ENCODE measurements at regions not wholly inside any gene's neighbourhood (a gene's known extent, or its start where the extent isn't known, plus 50 kb on each side); places are given as distances from the start of the nearest gene placed in this dataset.

GRCh38 chr2:19507137-19507536 is 148.7 kb upstream of the OSR1 start:
- Histone ChIP-seq H3K9me3 (no peaks in the 10 kb centered on the region), H3K27ac (no peak overlapping the region), H3K36me3 (ENCODE audit: insufficient read depth in 1 of 2, low read depth in 1 of 2) (no peaks in the 10 kb centered on the region), H3K4me1 (peaks cover 4% of the 10 kb centered on the region), H3K4me3 (no peak overlapping the region), H3K27me3 (ENCODE audit: insufficient read depth in 3 of 3, low read length in 2 of 3) (peaks cover 0 to 5% (median 3%) of the 10 kb centered on the region in 3 donors)
- DNase-seq (no peak), ATAC-seq (no peak)
- WGBS, 3 donors, result 82 to 84% (median 84%) methylated on average over 2 of the region's 2 CpGs
- intact Hi-C loops (cut with DNase I), result no loop called here
- no peak for TF ChIP-seq CTCF (IDR thresholded peaks at IDR 0.05)

- no peak overlapping the region for H3K4me3 ChIP-seq
- H3K27ac ChIP-seq, result no peak overlapping the region
- no peaks in the 10 kb centered on the region for H3K36me3 ChIP-seq (ENCODE audit: insufficient read depth in 1 of 2, low read depth in 1 of 2)
- no peaks in the 10 kb centered on the region for H3K9me3 ChIP-seq
- H3K4me1 ChIP-seq, result peaks cover 4% of the 10 kb centered on the region
- TF ChIP-seq CTCF (IDR thresholded peaks at IDR 0.05), result no peak
- 38 to 51% (median 40%) methylated on average over 5 of the region's 5 CpGs for WGBS, 3 donors
- no peak for ATAC-seq
- intact Hi-C loops (cut with DNase I), result no loop called here
- DNase-seq, result no peak
- peaks cover 0 to 7% (median 3%) of the 10 kb centered on the region in 3 donors for H3K27me3 ChIP-seq (ENCODE audit: insufficient read depth in 3 of 3, low read length in 2 of 3)
These were observed 147.0 kb upstream of the OSR1 start for GRCh38 chr2:19505199-19506136.

DNA sequence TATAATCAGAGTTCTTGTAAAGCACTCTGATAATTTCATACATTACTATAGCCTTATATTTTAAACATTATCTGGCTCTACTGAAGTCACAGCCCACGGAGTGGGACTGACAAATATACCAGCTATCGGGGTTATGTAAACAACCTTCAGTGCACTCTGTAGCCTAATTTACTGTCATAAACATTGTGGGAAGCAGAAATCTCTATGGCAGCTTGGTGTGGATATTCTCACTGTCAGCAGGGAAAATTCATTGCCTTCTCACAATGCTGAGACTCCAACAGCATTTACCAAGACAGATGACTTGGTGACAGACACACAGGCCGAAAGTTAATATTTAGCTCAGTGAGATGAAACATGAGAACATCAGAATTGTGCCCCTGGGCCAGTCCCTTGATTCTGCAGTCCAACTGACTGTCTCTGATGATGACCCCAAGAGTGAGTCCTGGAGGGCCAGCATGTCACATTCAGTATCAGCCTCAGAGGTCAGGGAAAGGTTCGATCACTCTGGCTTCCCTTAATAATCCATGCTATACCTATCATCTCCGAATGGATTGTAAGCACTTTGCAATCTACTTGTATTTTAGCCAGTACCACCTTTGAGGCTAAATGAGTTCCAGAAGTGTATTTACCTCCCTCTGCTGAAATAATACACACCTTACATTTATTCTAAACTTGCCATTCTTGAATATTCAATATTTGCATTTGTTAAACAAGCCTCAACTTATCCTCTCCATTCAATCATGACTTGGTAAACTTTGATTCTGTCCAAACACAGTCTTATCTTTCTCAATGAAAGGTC is 146.2 kb upstream of the OSR1 start:
- 20 to 32% (median 26%) methylated on average over 5 of the region's 5 CpGs for WGBS, 3 donors
- Histone ChIP-seq H3K4me3 (no peak overlapping the region), H3K9me3 (no peaks in the 10 kb centered on the region), H3K27ac (no peak overlapping the region), H3K36me3 (ENCODE audit: insufficient read depth in 1 of 2, low read depth in 1 of 2) (no peaks in the 10 kb centered on the region), H3K27me3 (ENCODE audit: insufficient read depth in 3 of 3, low read length in 2 of 3) (peaks cover 0 to 7% (median 3%) of the 10 kb centered on the region in 3 donors), H3K4me1 (peaks cover 4% of the 10 kb centered on the region)
- intact Hi-C loops (cut with DNase I), result no loop called here
- ATAC-seq, result peak in 3 of 4 donors; percentile 29 to 56 (median 54)
- DNase-seq, result no peak
- no peak for TF ChIP-seq CTCF (IDR thresholded peaks at IDR 0.05)

DNA sequence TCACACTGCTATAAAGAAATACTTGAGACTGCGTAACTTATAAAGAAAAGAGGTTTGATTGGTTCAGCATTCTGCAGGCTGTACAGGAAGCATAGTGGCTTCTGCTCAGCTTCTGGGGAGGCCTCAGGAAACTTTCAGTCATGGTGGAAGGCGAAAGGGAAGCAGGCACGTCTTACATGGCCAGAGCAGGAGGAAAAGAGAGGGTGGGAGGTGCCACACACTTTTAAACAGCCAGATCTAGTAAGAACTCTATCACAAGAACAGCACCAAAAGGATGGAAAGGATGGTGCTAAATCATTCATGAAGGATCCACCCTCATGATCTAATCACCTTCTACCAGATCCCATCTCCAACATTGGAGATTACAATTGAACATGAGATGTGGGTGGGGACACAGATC is 145.5 kb upstream of the OSR1 start:
- no peak for TF ChIP-seq CTCF (IDR thresholded peaks at IDR 0.05)
- H3K27me3 ChIP-seq (ENCODE audit: insufficient read depth in 3 of 3, low read length in 2 of 3), result peaks cover 0 to 7% (median 3%) of the 10 kb centered on the region in 3 donors
- no peaks in the 10 kb centered on the region for H3K36me3 ChIP-seq (ENCODE audit: insufficient read depth in 1 of 2, low read depth in 1 of 2)
- H3K4me1 ChIP-seq, result peaks cover 4% of the 10 kb centered on the region
- H3K27ac ChIP-seq, result no peak overlapping the region
- ATAC-seq (no peak), DNase-seq (no peak)
- 81 to 89% (median 84%) methylated on average over 3 of the region's 3 CpGs for WGBS, 3 donors
- H3K9me3 ChIP-seq, result no peaks in the 10 kb centered on the region
- no peak overlapping the region for H3K4me3 ChIP-seq
- intact Hi-C loops (cut with DNase I), result no loop called here
